ENCODE measurements at regions not wholly inside any gene's neighbourhood (a gene's known extent, or its start where the extent isn't known, plus 50 kb on each side); places are given as distances from the start of the nearest gene placed in this dataset.

DNA sequence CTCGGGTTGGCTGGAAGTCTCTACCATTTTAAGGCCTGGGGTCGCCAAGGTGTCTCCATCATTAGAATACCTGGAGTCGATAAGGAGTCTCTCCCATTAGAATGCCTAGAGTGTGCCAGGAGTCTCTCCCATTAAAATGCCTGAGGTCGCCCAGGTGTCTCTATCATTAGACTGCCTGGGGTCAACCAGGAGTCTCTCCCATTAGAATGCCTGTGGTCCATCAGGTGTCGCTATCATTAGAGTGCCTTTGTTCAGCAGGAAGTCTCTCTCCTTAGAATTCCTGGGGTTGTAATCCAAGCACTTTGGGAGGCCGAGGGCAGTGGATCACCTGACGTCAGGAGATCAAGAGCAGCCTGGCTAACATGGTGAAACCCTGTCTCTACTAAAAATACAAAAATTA is 1533.0 kb downstream of the UQCRFS1 start:
- TF ChIP-seq, protein P1, sequence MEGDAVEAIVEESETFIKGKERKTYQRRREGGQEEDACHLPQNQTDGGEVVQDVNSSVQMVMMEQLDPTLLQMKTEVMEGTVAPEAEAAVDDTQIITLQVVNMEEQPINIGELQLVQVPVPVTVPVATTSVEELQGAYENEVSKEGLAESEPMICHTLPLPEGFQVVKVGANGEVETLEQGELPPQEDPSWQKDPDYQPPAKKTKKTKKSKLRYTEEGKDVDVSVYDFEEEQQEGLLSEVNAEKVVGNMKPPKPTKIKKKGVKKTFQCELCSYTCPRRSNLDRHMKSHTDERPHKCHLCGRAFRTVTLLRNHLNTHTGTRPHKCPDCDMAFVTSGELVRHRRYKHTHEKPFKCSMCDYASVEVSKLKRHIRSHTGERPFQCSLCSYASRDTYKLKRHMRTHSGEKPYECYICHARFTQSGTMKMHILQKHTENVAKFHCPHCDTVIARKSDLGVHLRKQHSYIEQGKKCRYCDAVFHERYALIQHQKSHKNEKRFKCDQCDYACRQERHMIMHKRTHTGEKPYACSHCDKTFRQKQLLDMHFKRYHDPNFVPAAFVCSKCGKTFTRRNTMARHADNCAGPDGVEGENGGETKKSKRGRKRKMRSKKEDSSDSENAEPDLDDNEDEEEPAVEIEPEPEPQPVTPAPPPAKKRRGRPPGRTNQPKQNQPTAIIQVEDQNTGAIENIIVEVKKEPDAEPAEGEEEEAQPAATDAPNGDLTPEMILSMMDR (IDR thresholded peaks at IDR 0.05) = no peak
- no peak for TF ChIP-seq POLR2A (IDR thresholded peaks at IDR 0.05)
